ENCODE measurements at regions not wholly inside any gene's neighbourhood (a gene's known extent, or its start where the extent isn't known, plus 50 kb on each side); places are given as distances from the start of the nearest gene placed in this dataset.

DNA sequence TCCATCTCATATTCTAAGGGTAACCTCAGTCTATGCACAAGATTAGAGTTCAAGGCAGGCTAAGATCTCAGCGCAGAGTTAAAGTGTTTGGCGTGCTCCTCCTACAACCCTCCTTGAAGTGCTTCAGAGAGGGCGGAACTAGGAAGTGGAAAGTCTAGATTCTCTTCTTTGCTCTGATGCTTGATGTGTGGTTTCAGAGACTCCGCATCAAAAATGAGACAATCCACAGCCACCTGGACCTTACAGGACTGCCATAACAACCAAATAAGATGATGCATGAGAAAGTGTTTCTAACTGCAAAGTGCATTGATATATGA is 161.3 kb upstream of the ATP11B start:
- TF ChIP-seq POLR2A (IDR thresholded peaks at IDR 0.05; ENCODE audit: low read depth, low read length) (no peak), TAF1 (IDR thresholded peaks at IDR 0.05; ENCODE audit: low read depth, low read length) (no peak)
